ENCODE measurements at regions not wholly inside any gene's neighbourhood (a gene's known extent, or its start where the extent isn't known, plus 50 kb on each side); places are given as distances from the start of the nearest gene placed in this dataset.

- intact Hi-C loops (cut with micrococcal nuclease) (loop anchor here (5.0 kb wide), 2 partner anchors 92 to 188 kb away; no protein-coding TSS in a partner anchor), dilution Hi-C loops (cut with MboI; ENCODE audit: extremely low pct_ligation_motif_present, low sequenced_read_pairs) (no loop called here)
- peak overlapping the region; percentile 27 for H3K4me2 ChIP-seq (ENCODE audit: insufficient read depth, low read length)
- ChIA-PET CTCF (interaction anchor here (0.6 kb wide), 1 partner anchor 92 kb away, joined by 3 read pairs; no protein-coding TSS in a partner anchor), POLR2A (no interaction called here)
- no peaks in the 10 kb centered on the region for H4K20me1 ChIP-seq (replicated peaks; ENCODE audit: control insufficient read depth, extremely low read depth, insufficient read depth, low read length)
- H3K27ac ChIP-seq (ENCODE audit: insufficient read depth, low read depth, low read length), result peak overlapping the region; percentile 54
- peak overlapping the region; percentile 13 for H2AFZ ChIP-seq (ENCODE audit: low read depth, low read length)
- H3K27me3 ChIP-seq (ENCODE audit: control insufficient read depth in 2 of 2, insufficient read depth in 2 of 2, low read length in 2 of 2), result no peaks in the 10 kb centered on the region
- BruUV-seq (replicated peaks), result no TSS peak
- no peaks in the 10 kb centered on the region for H3K9me3 ChIP-seq (replicated peaks; ENCODE audit: control insufficient read depth, insufficient read depth, low read length)
- TF ChIP-seq JUN (IDR thresholded peaks at IDR 0.05; ENCODE audit: borderline replicate concordance, insufficient read depth, insufficient read length, low read depth) (no peak), CTCF (IDR thresholded peaks at IDR 0.05; ENCODE audit: extremely low read depth in 1 of 2, insufficient read depth in 1 of 2, low read depth in 1 of 2, low read length in 2 of 2) (no peak), FOS (IDR thresholded peaks at IDR 0.05; ENCODE audit: borderline replicate concordance, insufficient read depth, low read length) (no peak), EZH2 (IDR thresholded peaks at IDR 0.05; ENCODE audit: borderline replicate concordance, low read depth, low read length, severe bottlenecking) (no peak)
- H3K4me1 ChIP-seq (ENCODE audit: control insufficient read depth, extremely low read depth, insufficient read depth, low read length), result peaks cover 15% of the 10 kb centered on the region
- no peak overlapping the region for H3K4me3 ChIP-seq (replicated peaks in 1 of 3; ENCODE audit: insufficient read depth in 1 of 3, low read depth in 1 of 3, low read length in 3 of 3)
- H3K9ac ChIP-seq (replicated peaks; ENCODE audit: extremely low read depth, insufficient read depth, low read length), result no peak overlapping the region
- no peaks in the 10 kb centered on the region for H3K36me3 ChIP-seq (ENCODE audit: control insufficient read depth in 2 of 2, extremely low read depth in 1 of 2, insufficient read depth in 2 of 2, low read length in 2 of 2)
- DNase-seq (ENCODE audit: low read depth, low spot score), result no peak
- FAIRE-seq, result no peak
- no peaks in the 10 kb centered on the region for H3K9me1 ChIP-seq (replicated peaks; ENCODE audit: control insufficient read depth, extremely low read depth, insufficient read depth, low read length)
- no peaks in the 10 kb centered on the region for H3K79me2 ChIP-seq (ENCODE audit: control insufficient read depth, insufficient read depth, low read length)
Measured at GRCh38 chr12:107514887-107515445, 170.6 kb upstream of the PWP1 start.

GRCh38 chr12:107515446-107515958 lies 170.1 kb upstream of the PWP1 start:
- H3K9me1 ChIP-seq (replicated peaks; ENCODE audit: control insufficient read depth, extremely low read depth, insufficient read depth, low read length), result no peaks in the 10 kb centered on the region
- H2AFZ ChIP-seq (ENCODE audit: low read depth, low read length), result peak overlapping the region; percentile 13
- H3K27ac ChIP-seq (ENCODE audit: insufficient read depth, low read depth, low read length), result peak overlapping the region; percentile 54
- intact Hi-C loops (cut with micrococcal nuclease) (loop anchor here (5.0 kb wide), 2 partner anchors 92 to 188 kb away; no protein-coding TSS in a partner anchor), dilution Hi-C loops (cut with MboI; ENCODE audit: extremely low pct_ligation_motif_present, low sequenced_read_pairs) (no loop called here)
- no peak overlapping the region for H3K4me3 ChIP-seq (replicated peaks in 1 of 3; ENCODE audit: insufficient read depth in 1 of 3, low read depth in 1 of 3, low read length in 3 of 3)
- FAIRE-seq, result peak; percentile 86
- peak overlapping the region; percentile 33 for H3K4me2 ChIP-seq (ENCODE audit: insufficient read depth, low read length)
- no peaks in the 10 kb centered on the region for H4K20me1 ChIP-seq (replicated peaks; ENCODE audit: control insufficient read depth, extremely low read depth, insufficient read depth, low read length)
- no peaks in the 10 kb centered on the region for H3K9me3 ChIP-seq (replicated peaks; ENCODE audit: control insufficient read depth, insufficient read depth, low read length)
- no peaks in the 10 kb centered on the region for H3K27me3 ChIP-seq (ENCODE audit: control insufficient read depth in 2 of 2, insufficient read depth in 2 of 2, low read length in 2 of 2)
- peaks cover 15% of the 10 kb centered on the region for H3K4me1 ChIP-seq (ENCODE audit: control insufficient read depth, extremely low read depth, insufficient read depth, low read length)
- no TSS peak for BruUV-seq (replicated peaks)
- CTCF ChIA-PET, result interaction anchor here (0.6 kb wide), 1 partner anchor 92 kb away, joined by 3 read pairs; no protein-coding TSS in a partner anchor
- H3K36me3 ChIP-seq (ENCODE audit: control insufficient read depth in 2 of 2, extremely low read depth in 1 of 2, insufficient read depth in 2 of 2, low read length in 2 of 2), result no peaks in the 10 kb centered on the region
- peak overlapping the region; percentile 19 for H3K9ac ChIP-seq (replicated peaks; ENCODE audit: extremely low read depth, insufficient read depth, low read length)
- peak; percentile 73 for DNase-seq (ENCODE audit: low read depth, low spot score)
- no peaks in the 10 kb centered on the region for H3K79me2 ChIP-seq (ENCODE audit: control insufficient read depth, insufficient read depth, low read length)
- POLR2A ChIA-PET, result no interaction called here
- TF ChIP-seq FOS (IDR thresholded peaks at IDR 0.05; ENCODE audit: borderline replicate concordance, insufficient read depth, low read length) (no peak), MAX (IDR thresholded peaks at IDR 0.05; ENCODE audit: insufficient read depth, insufficient read length) (no peak), CTCF (IDR thresholded peaks at IDR 0.05; ENCODE audit: extremely low read depth in 1 of 2, insufficient read depth in 1 of 2, low read depth in 1 of 2, low read length in 2 of 2) (no peak), EZH2 (IDR thresholded peaks at IDR 0.05; ENCODE audit: borderline replicate concordance, low read depth, low read length, severe bottlenecking) (no peak), POLR2A (IDR thresholded peaks at IDR 0.05; ENCODE audit: low read depth, low read length) (no peak), JUN (IDR thresholded peaks at IDR 0.05; ENCODE audit: borderline replicate concordance, insufficient read depth, insufficient read length, low read depth) (peak; percentile 78), GATA2 (IDR thresholded peaks at IDR 0.05; ENCODE audit: insufficient read depth, insufficient read length, low read depth, low read length) (no peak), POLR2AphosphoS5 (IDR thresholded peaks at IDR 0.05; ENCODE audit: insufficient read depth, low read depth, low read length) (no peak)
